A549 (cell line): ENCODE measurements at regions not wholly inside any gene's neighbourhood (a gene's known extent, or its start where the extent isn't known, plus 50 kb on each side); places are given as distances from the start of the nearest gene placed in this dataset.
A peak's percentile ranks its signal among the peaks of the same experiment; 100 is the strongest.

Experiments used
- ATAC-seq, 2 experiments: fragments of 200-7000 bp in 1 of 2; fragments of >200 bp in 1 of 2; cut with Nextera tagmentation in 1 of 2; cut with Tn5 transposase in 1 of 2; 3 replicates each; pipeline versions ENCODE4 v1.8.0 to v1.9.1; 2018 to 2020; ENCODE audit warnings: mild to moderate bottlenecking in 1 of 2, moderate library complexity in 1 of 2
- CTCF ChIA-PET: fragments of 300-600 bp; sonication (Branson Sonifier 250); formaldehyde crosslinking; extraction: SDS; loops from one replicate; lab custom pipeline; 2021; ENCODE audit warnings: antibody characterized with exemption, inconsistent platforms; lab: Yijun Ruan, JAX
- POLR2A ChIA-PET: fragments of 350-600 bp; formaldehyde crosslinking; extraction: SDS; loops from one replicate; lab custom pipeline; 2021; ENCODE audit warnings: antibody characterized with exemption, inconsistent platforms; lab: Yijun Ruan, JAX
- DNase-seq, 2 experiments: peaks; one replicate each; pipeline versions ENCODE4 v3.0.0 to v3.0.0-alpha.2; 2011 to 2016; ENCODE audit warnings: low read depth in 1 of 2, low spot score in 1 of 2
- FAIRE-seq: peaks from 2 replicates; lab custom pipeline; 2011; peaks lifted over from hg19 to GRCh38; lab: Jason Lieb, UNC
- H3K27ac ChIP-seq, 2 experiments: fragments of >200 bp; sonication (Bioruptor Twin); formaldehyde crosslinking; 3 replicates each; pipeline ENCODE4 v1.5.1; 2016 to 2017
- H3K4me1 ChIP-seq: fragments of >200 bp; sonication (Bioruptor Twin); formaldehyde crosslinking; 3 replicates; pipeline ENCODE4 v1.6.1; 2016
- H3K4me2 ChIP-seq: fragments of >200 bp; sonication (Bioruptor Twin); formaldehyde crosslinking; 3 replicates; pipeline ENCODE4 v1.6.1; 2016
- H3K4me3 ChIP-seq: fragments of >200 bp; sonication (Bioruptor Twin); formaldehyde crosslinking; 3 replicates; pipeline ENCODE4 v1.5.1; 2016
- H3K9me3 ChIP-seq: fragments of >200 bp; sonication (Bioruptor Twin); formaldehyde crosslinking; 3 replicates; pipeline ENCODE4 v1.6.1; 2016
- ATOH8 ChIP-seq: fragments of 250-450 bp; sonication (Bioruptor Pico); IDR thresholded peaks from 2 replicates; pipeline ENCODE4 v1.5.0; 2020; ENCODE audit warnings: low read depth, mild to moderate bottlenecking, moderate library complexity
- CBX8 ChIP-seq: fragments of 200-600 bp; sonication (generic); IDR thresholded peaks from 2 replicates; pipeline ENCODE4 v1.6.1; 2016
- EP300 ChIP-seq, 2 experiments: fragments of >200 bp; sonication (Bioruptor Twin); formaldehyde crosslinking; IDR thresholded peaks; 2 replicates in 1 of 2; 3 replicates in 1 of 2; pipeline ENCODE4 v1.6.1; 2016 to 2017
- FOSL2 ChIP-seq, 2 experiments: fragments of 450-650 bp in 1 of 2; fragments of >200 bp in 1 of 2; sonication (Bioruptor Twin) in 1 of 2; formaldehyde crosslinking; IDR thresholded peaks; 2 replicates each; pipeline versions ENCODE4 v1.5.0 to v1.6.1; 2016 to 2020; ENCODE audit warnings: mild to moderate bottlenecking in 1 of 2, moderate library complexity in 1 of 2
- FOXS1 ChIP-seq: fragments of 250-450 bp; sonication (Bioruptor Pico); IDR thresholded peaks from 2 replicates; pipeline ENCODE4 v1.5.0; 2020; ENCODE audit warnings: mild to moderate bottlenecking, moderate library complexity
- HMGXB4 ChIP-seq: fragments of 250-450 bp; sonication (Bioruptor Pico); IDR thresholded peaks from 2 replicates; pipeline ENCODE4 v1.5.0; 2021; ENCODE audit warnings: mild to moderate bottlenecking, moderate library complexity, borderline replicate concordance
- JUNB ChIP-seq: fragments of >200 bp; sonication (Bioruptor Twin); formaldehyde crosslinking; IDR thresholded peaks from 2 replicates; pipeline ENCODE4 v1.6.1; 2016
- KDM1A ChIP-seq: fragments of 200-600 bp; sonication (generic); IDR thresholded peaks from 2 replicates; pipeline ENCODE4 v1.6.1; 2016; ENCODE audit warnings: low read depth, mild to moderate bottlenecking
- MAFK ChIP-seq: fragments of 450-650 bp; IDR thresholded peaks from 2 replicates; pipeline ENCODE4 v1.6.1; 2014; ENCODE audit not compliant: partially characterized antibody
- NR3C1 ChIP-seq: fragments of >200 bp; sonication (Bioruptor Twin); formaldehyde crosslinking; IDR thresholded peaks from 3 replicates; pipeline ENCODE4 v1.6.1; 2017
- PBX3 ChIP-seq: IDR thresholded peaks from 2 replicates; pipeline ENCODE4 v1.6.1; 2012
- PHF8 ChIP-seq: fragments of 200-600 bp; sonication (generic); IDR thresholded peaks from 2 replicates; pipeline ENCODE4 v1.6.1; 2016; ENCODE audit warnings: low read depth, mild to moderate bottlenecking, antibody characterized with exemption, moderate library complexity, borderline replicate concordance
- POLR2AphosphoS2 ChIP-seq: conservative IDR thresholded peaks from 2 replicates; pipeline ENCODE4 v1.6.1; 2012; ENCODE audit warnings: low read length, improper control_type of control experiment, inconsistent platforms
- RAD21 ChIP-seq, 2 experiments: fragments of >200 bp in 1 of 2; sonication (Bioruptor Twin) in 1 of 2; formaldehyde crosslinking in 1 of 2; IDR thresholded peaks in 1 of 2; conservative IDR thresholded peaks in 1 of 2; 2 replicates in 1 of 2; 3 replicates in 1 of 2; pipeline ENCODE4 v1.6.1; 2012 to 2018; ENCODE audit warnings: inconsistent platforms in 1 of 2
- RCOR1 ChIP-seq: fragments of 150-350 bp; IDR thresholded peaks from 2 replicates; pipeline ENCODE4 v1.6.1; 2014; ENCODE audit warnings: antibody characterized with exemption, low read length, low read depth
- RFX5 ChIP-seq: fragments of 450-650 bp; IDR thresholded peaks from 2 replicates; pipeline ENCODE4 v1.7.1; 2014; ENCODE audit warnings: antibody characterized with exemption, mild to moderate bottlenecking, moderate library complexity
- TFCP2L1 ChIP-seq: fragments of 250-450 bp; sonication (Bioruptor Pico); IDR thresholded peaks from 2 replicates; pipeline ENCODE4 v1.5.0; 2021; ENCODE audit warnings: mild to moderate bottlenecking
- WGBS: methylation state at CpG from one replicate; pipeline ENCODE4 v1.1.6; 2017; ENCODE audit errors: missing lambda C conversion rate; 5-methylcytosine and 5-hydroxymethylcytosine counted together
- TF ChIP-seq, protein P1 (sequence below): fragments of 450-650 bp; IDR thresholded peaks from 2 replicates; pipeline ENCODE4 v1.6.1; 2014; ENCODE audit warnings: antibody characterized with exemption
- TF ChIP-seq, protein P2 (sequence below): fragments of 150-350 bp; IDR thresholded peaks from 2 replicates; pipeline ENCODE4 v1.6.1; 2014; ENCODE audit warnings: low read depth, mild to moderate bottlenecking, low read length

DNA sequence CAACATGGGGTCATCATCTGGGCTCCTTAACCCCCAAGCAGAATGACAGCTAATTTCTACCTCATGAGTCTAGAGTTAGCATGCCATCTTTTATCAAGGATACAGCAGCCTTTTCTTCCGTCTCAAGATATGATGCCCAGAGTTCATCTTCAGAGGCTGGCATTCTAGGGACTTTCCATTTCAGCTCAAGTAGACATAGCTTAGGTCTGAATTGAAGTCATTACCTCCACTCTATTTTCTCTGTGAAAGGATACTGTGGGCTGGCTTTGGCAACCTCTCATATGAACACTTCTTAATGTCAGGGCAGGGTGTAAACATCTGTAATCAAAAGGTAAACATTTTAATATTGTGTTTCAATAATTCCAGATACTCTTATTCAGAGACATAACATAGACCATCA is 535.7 kb downstream of the MAT2B start:
- ChIA-PET POLR2A (no interaction called here), CTCF (no interaction called here)
- 29% methylated on average over 1 of the region's 1 CpG for WGBS

GRCh38 chr5:164048359-164048926 is 543.0 kb downstream of the MAT2B start:
- FAIRE-seq (no peak), ATAC-seq (no peak), DNase-seq (no peak)
- Histone ChIP-seq H3K27ac (no peak overlapping the region), H3K4me3 (no peak overlapping the region), H3K4me2 (no peak overlapping the region), H3K9me3 (no peaks in the 10 kb centered on the region), H3K4me1 (no peaks in the 10 kb centered on the region)
- POLR2A ChIA-PET: no interaction called here
- 44% methylated on average over 2 of the region's 2 CpGs for WGBS
- TF ChIP-seq, protein P1, sequence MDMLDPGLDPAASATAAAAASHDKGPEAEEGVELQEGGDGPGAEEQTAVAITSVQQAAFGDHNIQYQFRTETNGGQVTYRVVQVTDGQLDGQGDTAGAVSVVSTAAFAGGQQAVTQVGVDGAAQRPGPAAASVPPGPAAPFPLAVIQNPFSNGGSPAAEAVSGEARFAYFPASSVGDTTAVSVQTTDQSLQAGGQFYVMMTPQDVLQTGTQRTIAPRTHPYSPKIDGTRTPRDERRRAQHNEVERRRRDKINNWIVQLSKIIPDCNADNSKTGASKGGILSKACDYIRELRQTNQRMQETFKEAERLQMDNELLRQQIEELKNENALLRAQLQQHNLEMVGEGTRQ: no peak
- no peak for TF ChIP-seq CBX8
- TF ChIP-seq RAD21 (conservative IDR thresholded peaks at IDR 0.05 in 1 of 2, IDR thresholded peaks at IDR 0.05 in 1 of 2): 0 out of 5 replicates have a peak, but pooled peaks of 1 of the 2 experiments have one; percentile 13
- TF ChIP-seq EP300 (IDR thresholded peaks at IDR 0.05): no peak
- no peak for TF ChIP-seq FOXS1 (CRISPR knock-in tag)
- TF ChIP-seq NR3C1: no peak
- TF ChIP-seq ATOH8 (CRISPR knock-in tag): no peak
- TF ChIP-seq, all 56 proteins: peak for 1
- CTCF ChIA-PET: no interaction called here

More for the DNA sequence above, 535.7 kb downstream of the MAT2B start:
- H3K9me3 ChIP-seq: no peaks in the 10 kb centered on the region
- DNase-seq (no peak), FAIRE-seq (no peak), ATAC-seq (no peak)
- no peak for TF ChIP-seq PHF8
- no peak for TF ChIP-seq CBX8
- no peak for TF ChIP-seq HMGXB4 (CRISPR knock-in tag)
- no peak for TF ChIP-seq PBX3
- no peak for TF ChIP-seq RFX5
- TF ChIP-seq RCOR1: no peak
- no peak for TF ChIP-seq NR3C1
- TF ChIP-seq JUNB: no peak
- TF ChIP-seq KDM1A: no peak
- no peak for TF ChIP-seq POLR2AphosphoS2
- TF ChIP-seq FOXS1 (CRISPR knock-in tag): no peak
- no peak for TF ChIP-seq MAFK
- TF ChIP-seq TFCP2L1: no peak
- TF ChIP-seq FOSL2 (IDR thresholded peaks at IDR 0.05): no peak
- TF ChIP-seq FOSL2 (CRISPR knock-in tag; IDR thresholded peaks at IDR 0.05): no peak
- TF ChIP-seq, protein P2, sequence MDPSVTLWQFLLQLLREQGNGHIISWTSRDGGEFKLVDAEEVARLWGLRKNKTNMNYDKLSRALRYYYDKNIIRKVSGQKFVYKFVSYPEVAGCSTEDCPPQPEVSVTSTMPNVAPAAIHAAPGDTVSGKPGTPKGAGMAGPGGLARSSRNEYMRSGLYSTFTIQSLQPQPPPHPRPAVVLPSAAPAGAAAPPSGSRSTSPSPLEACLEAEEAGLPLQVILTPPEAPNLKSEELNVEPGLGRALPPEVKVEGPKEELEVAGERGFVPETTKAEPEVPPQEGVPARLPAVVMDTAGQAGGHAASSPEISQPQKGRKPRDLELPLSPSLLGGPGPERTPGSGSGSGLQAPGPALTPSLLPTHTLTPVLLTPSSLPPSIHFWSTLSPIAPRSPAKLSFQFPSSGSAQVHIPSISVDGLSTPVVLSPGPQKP: no peak
- H3K27ac ChIP-seq: no peak overlapping the region
- no peaks in the 10 kb centered on the region for H3K4me1 ChIP-seq
- no peak overlapping the region for H3K4me2 ChIP-seq
- H3K4me3 ChIP-seq: no peak overlapping the region
